ENCODE measurements at regions not wholly inside any gene's neighbourhood (a gene's known extent, or its start where the extent isn't known, plus 50 kb on each side); places are given as distances from the start of the nearest gene placed in this dataset.

DNA sequence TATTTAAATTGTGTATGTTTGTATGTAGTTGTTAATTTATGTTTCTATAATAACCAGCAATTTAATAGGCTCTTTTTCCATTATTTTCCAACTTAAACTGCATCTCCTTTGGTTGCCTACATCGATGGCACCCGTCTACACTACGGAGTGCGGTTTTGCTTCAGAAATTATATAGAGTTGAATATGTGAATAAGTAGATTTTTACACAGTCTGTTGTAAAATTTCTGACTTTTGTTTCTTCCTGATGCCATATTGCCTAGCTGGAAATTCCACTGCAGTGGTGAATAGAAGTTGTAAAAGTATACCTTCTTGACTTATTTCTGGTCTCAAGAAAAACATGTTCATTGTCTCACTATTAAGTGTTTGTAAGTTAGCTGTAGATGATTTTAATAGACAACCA, 404.1 kb upstream of the EPHA7 start:
- no peak for TF ChIP-seq POLR2AphosphoS5 (IDR thresholded peaks at IDR 0.05)
- TF ChIP-seq, protein P1, sequence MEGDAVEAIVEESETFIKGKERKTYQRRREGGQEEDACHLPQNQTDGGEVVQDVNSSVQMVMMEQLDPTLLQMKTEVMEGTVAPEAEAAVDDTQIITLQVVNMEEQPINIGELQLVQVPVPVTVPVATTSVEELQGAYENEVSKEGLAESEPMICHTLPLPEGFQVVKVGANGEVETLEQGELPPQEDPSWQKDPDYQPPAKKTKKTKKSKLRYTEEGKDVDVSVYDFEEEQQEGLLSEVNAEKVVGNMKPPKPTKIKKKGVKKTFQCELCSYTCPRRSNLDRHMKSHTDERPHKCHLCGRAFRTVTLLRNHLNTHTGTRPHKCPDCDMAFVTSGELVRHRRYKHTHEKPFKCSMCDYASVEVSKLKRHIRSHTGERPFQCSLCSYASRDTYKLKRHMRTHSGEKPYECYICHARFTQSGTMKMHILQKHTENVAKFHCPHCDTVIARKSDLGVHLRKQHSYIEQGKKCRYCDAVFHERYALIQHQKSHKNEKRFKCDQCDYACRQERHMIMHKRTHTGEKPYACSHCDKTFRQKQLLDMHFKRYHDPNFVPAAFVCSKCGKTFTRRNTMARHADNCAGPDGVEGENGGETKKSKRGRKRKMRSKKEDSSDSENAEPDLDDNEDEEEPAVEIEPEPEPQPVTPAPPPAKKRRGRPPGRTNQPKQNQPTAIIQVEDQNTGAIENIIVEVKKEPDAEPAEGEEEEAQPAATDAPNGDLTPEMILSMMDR (IDR thresholded peaks at IDR 0.05) = no peak
- no peak for TF ChIP-seq POLR2A (IDR thresholded peaks at IDR 0.05; ENCODE audit: low read depth)
- TF ChIP-seq EP300 (IDR thresholded peaks at IDR 0.05) = no peak
